Osteoblast (primary cell): ENCODE measurements at regions not wholly inside any gene's neighbourhood (a gene's known extent, or its start where the extent isn't known, plus 50 kb on each side); places are given as distances from the start of the nearest gene placed in this dataset.

Experiments
- DNase-seq: peaks from one replicate; pipeline ENCODE4 v3.0.0; 2011; ENCODE audit warnings: low spot score, mixed read lengths; ENCODE audit not compliant: insufficient read length; ENCODE audit errors: missing footprints
- H2AFZ ChIP-seq: 2 replicates; pipeline ENCODE4 v1.6.0; 2011; ENCODE audit warnings: mild to moderate bottlenecking, low read length
- H3K27ac ChIP-seq: 2 replicates; pipeline ENCODE4 v1.5.1; 2011; ENCODE audit warnings: mild to moderate bottlenecking, low read depth, low read length, moderate library complexity
- H3K27me3 ChIP-seq: 2 replicates; pipeline ENCODE4 v1.6.0; 2012; ENCODE audit warnings: mild to moderate bottlenecking, control low read depth, inconsistent platforms, low read length, moderate library complexity; ENCODE audit not compliant: insufficient read depth
- H3K36me3 ChIP-seq: 2 replicates; pipeline ENCODE4 v1.5.1; 2011; ENCODE audit warnings: mild to moderate bottlenecking, low read length, control low read depth, moderate library complexity; ENCODE audit not compliant: insufficient read depth
- H3K4me1 ChIP-seq: 2 replicates; pipeline ENCODE4 v1.5.1; 2011; ENCODE audit warnings: mild to moderate bottlenecking, low read length, control low read depth, moderate library complexity; ENCODE audit not compliant: insufficient read depth
- H3K4me2 ChIP-seq: 2 replicates; pipeline ENCODE4 v1.6.0; 2011; ENCODE audit warnings: mild to moderate bottlenecking, low read length; ENCODE audit not compliant: insufficient read depth
- H3K4me3 ChIP-seq: fragments of 200-600 bp; sonication (generic); 3 replicates; pipeline ENCODE4 v1.5.1; 2012; ENCODE audit warnings: mild to moderate bottlenecking, low read length, inconsistent platforms; ENCODE audit not compliant: insufficient read depth
- H3K79me2 ChIP-seq: 2 replicates; pipeline ENCODE4 v1.6.0; 2012; ENCODE audit warnings: mild to moderate bottlenecking, low read length, control low read depth, inconsistent platforms; ENCODE audit not compliant: insufficient read depth
- H3K9me3 ChIP-seq: 2 replicates; pipeline ENCODE4 v1.5.1; 2011; ENCODE audit warnings: low read depth, low read length, control low read depth
- H4K20me1 ChIP-seq: 2 replicates; pipeline ENCODE4 v1.6.0; 2012; ENCODE audit warnings: mild to moderate bottlenecking, low read length, control low read depth; ENCODE audit not compliant: insufficient read depth
- CTCF ChIP-seq: IDR thresholded peaks from 2 replicates; pipeline ENCODE4 v1.5.1; 2011; ENCODE audit warnings: mild to moderate bottlenecking, low read depth, low read length, moderate library complexity; ENCODE audit errors: extremely low read depth

GRCh38 chr6:33947916-33948594, 144.3 kb upstream of the MLN start:
- no peak for DNase-seq
- TF ChIP-seq CTCF: no peak
- Histone ChIP-seq H3K4me2 (no peak overlapping the region), H3K79me2 (no peaks in the 10 kb centered on the region), H3K4me3 (no peak overlapping the region), H3K9me3 (no peaks in the 10 kb centered on the region), H2AFZ (no peak overlapping the region), H3K27me3 (peaks cover 29% of the 10 kb centered on the region), H4K20me1 (no peaks in the 10 kb centered on the region), H3K4me1 (no peaks in the 10 kb centered on the region), H3K27ac (no peak overlapping the region), H3K36me3 (no peaks in the 10 kb centered on the region)

GRCh38 chr6:33947047-33947446, 143.2 kb upstream of the MLN start:
- H3K4me2 ChIP-seq: no peak overlapping the region
- no peak for DNase-seq
- no peaks in the 10 kb centered on the region for H3K79me2 ChIP-seq
- no peaks in the 10 kb centered on the region for H3K36me3 ChIP-seq
- no peaks in the 10 kb centered on the region for H3K4me1 ChIP-seq
- H3K27ac ChIP-seq: no peak overlapping the region
- no peaks in the 10 kb centered on the region for H4K20me1 ChIP-seq
- H3K4me3 ChIP-seq: no peak overlapping the region
- peaks cover 26% of the 10 kb centered on the region for H3K27me3 ChIP-seq
- no peaks in the 10 kb centered on the region for H3K9me3 ChIP-seq
- TF ChIP-seq CTCF: no peak
- H2AFZ ChIP-seq: no peak overlapping the region

GRCh38 chr6:33945931-33946330, 142.1 kb upstream of the MLN start:
- H4K20me1 ChIP-seq: no peaks in the 10 kb centered on the region
- no peaks in the 10 kb centered on the region for H3K36me3 ChIP-seq
- TF ChIP-seq CTCF: no peak
- H3K27ac ChIP-seq: no peak overlapping the region
- DNase-seq: no peak
- H2AFZ ChIP-seq: no peak overlapping the region
- no peak overlapping the region for H3K4me2 ChIP-seq
- H3K4me3 ChIP-seq: no peak overlapping the region
- H3K4me1 ChIP-seq: no peaks in the 10 kb centered on the region
- H3K9me3 ChIP-seq: no peaks in the 10 kb centered on the region
- no peaks in the 10 kb centered on the region for H3K79me2 ChIP-seq
- peaks cover 22% of the 10 kb centered on the region for H3K27me3 ChIP-seq

GRCh38 chr6:33944686-33945411, 141.0 kb upstream of the MLN start:
- no peaks in the 10 kb centered on the region for H3K79me2 ChIP-seq
- H3K4me2 ChIP-seq: no peak overlapping the region
- no peaks in the 10 kb centered on the region for H3K9me3 ChIP-seq
- no peak for TF ChIP-seq CTCF
- no peak overlapping the region for H2AFZ ChIP-seq
- no peak overlapping the region for H3K4me3 ChIP-seq
- no peaks in the 10 kb centered on the region for H4K20me1 ChIP-seq
- H3K27ac ChIP-seq: no peak overlapping the region
- no peaks in the 10 kb centered on the region for H3K36me3 ChIP-seq
- DNase-seq: no peak
- H3K27me3 ChIP-seq: peaks cover 30% of the 10 kb centered on the region
- no peaks in the 10 kb centered on the region for H3K4me1 ChIP-seq
